Nephron progenitor cell (in vitro differentiated cells): ENCODE measurements at regions not wholly inside any gene's neighbourhood (a gene's known extent, or its start where the extent isn't known, plus 50 kb on each side); places are given as distances from the start of the nearest gene placed in this dataset.

ENCODE experiments used
- DNase-seq: peaks from one replicate; pipeline ENCODE4 v3.0.0; 2021
- H3K27ac Mint-ChIP-seq: 2 replicates; pipeline ENCODE4 v1.8.0; 2021; ENCODE audit warnings: mild to moderate bottlenecking, moderate library complexity, mixed read lengths
- H3K27me3 Mint-ChIP-seq: 2 replicates; pipeline ENCODE4 v1.8.0; 2021; ENCODE audit warnings: mild to moderate bottlenecking, low read depth, mixed read lengths; ENCODE audit not compliant: poor library complexity
- H3K36me3 Mint-ChIP-seq: 2 replicates; pipeline ENCODE4 v1.8.0; 2021; ENCODE audit warnings: low read depth, mixed read lengths
- H3K4me1 Mint-ChIP-seq: 2 replicates; pipeline ENCODE4 v1.8.0; 2021; ENCODE audit warnings: mixed read lengths
- H3K4me3 Mint-ChIP-seq: 2 replicates; pipeline ENCODE4 v1.8.0; 2021; ENCODE audit warnings: mild to moderate bottlenecking, moderate library complexity, mixed read lengths
- H3K9me3 Mint-ChIP-seq: 2 replicates; pipeline ENCODE4 v1.8.0; 2021; ENCODE audit warnings: mild to moderate bottlenecking, moderate library complexity, mixed read lengths
- CTCF ChIP-seq: fragments of 200-600 bp; sonication (generic); IDR thresholded peaks from 2 replicates; pipeline ENCODE4 v1.5.0; 2021; ENCODE audit warnings: antibody characterized with exemption

- no peak for DNase-seq
- H3K27me3 Mint-ChIP-seq: no peaks in the 10 kb centered on the region
- H3K9me3 Mint-ChIP-seq: peaks cover 11% of the 10 kb centered on the region
- no peaks in the 10 kb centered on the region for H3K36me3 Mint-ChIP-seq
- H3K27ac Mint-ChIP-seq: no peak overlapping the region
- H3K4me3 Mint-ChIP-seq: no peak overlapping the region
- TF ChIP-seq CTCF: no peak
- H3K4me1 Mint-ChIP-seq: no peaks in the 10 kb centered on the region
Measured at GRCh38 chr4:127155116-127155515, 477.6 kb upstream of the INTU start.

GRCh38 chr4:127155555-127155954 is 477.2 kb upstream of the INTU start:
- no peak for DNase-seq
- no peaks in the 10 kb centered on the region for H3K36me3 Mint-ChIP-seq
- H3K9me3 Mint-ChIP-seq: peaks cover 14% of the 10 kb centered on the region
- no peaks in the 10 kb centered on the region for H3K4me1 Mint-ChIP-seq
- no peak overlapping the region for H3K27ac Mint-ChIP-seq
- H3K27me3 Mint-ChIP-seq: no peaks in the 10 kb centered on the region
- TF ChIP-seq CTCF: no peak
- no peak overlapping the region for H3K4me3 Mint-ChIP-seq

GRCh38 chr4:127162741-127163140 is 470.0 kb upstream of the INTU start:
- DNase-seq: no peak
- no peaks in the 10 kb centered on the region for H3K27me3 Mint-ChIP-seq
- peaks cover 16% of the 10 kb centered on the region for H3K9me3 Mint-ChIP-seq
- TF ChIP-seq CTCF: no peak
- H3K4me1 Mint-ChIP-seq: no peaks in the 10 kb centered on the region
- H3K27ac Mint-ChIP-seq: no peak overlapping the region
- no peaks in the 10 kb centered on the region for H3K36me3 Mint-ChIP-seq
- no peak overlapping the region for H3K4me3 Mint-ChIP-seq

GRCh38 chr4:127165971-127166370 is 466.8 kb upstream of the INTU start:
- Mint-ChIP-seq H3K4me3 (no peak overlapping the region), H3K4me1 (no peaks in the 10 kb centered on the region), H3K27me3 (no peaks in the 10 kb centered on the region), H3K27ac (no peak overlapping the region), H3K9me3 (peaks cover 7% of the 10 kb centered on the region), H3K36me3 (no peaks in the 10 kb centered on the region)
- no peak for DNase-seq
- TF ChIP-seq CTCF: no peak

- no peak for DNase-seq
- H3K4me3 Mint-ChIP-seq: no peak overlapping the region
- no peak for TF ChIP-seq CTCF
- H3K4me1 Mint-ChIP-seq: peaks cover 13% of the 10 kb centered on the region
- H3K27me3 Mint-ChIP-seq: no peaks in the 10 kb centered on the region
- H3K9me3 Mint-ChIP-seq: no peaks in the 10 kb centered on the region
- H3K27ac Mint-ChIP-seq: no peak overlapping the region
- no peaks in the 10 kb centered on the region for H3K36me3 Mint-ChIP-seq
Measured at GRCh38 chr4:127174201-127174600, 458.6 kb upstream of the INTU start.

GRCh38 chr4:127174616-127175015 is 458.1 kb upstream of the INTU start:
- Mint-ChIP-seq H3K27me3 (no peaks in the 10 kb centered on the region), H3K4me1 (peaks cover 13% of the 10 kb centered on the region), H3K27ac (no peak overlapping the region), H3K36me3 (no peaks in the 10 kb centered on the region), H3K4me3 (no peak overlapping the region), H3K9me3 (no peaks in the 10 kb centered on the region)
- DNase-seq: no peak
- TF ChIP-seq CTCF: no peak
